HG03521 (cell line): ENCODE measurements at regions not wholly inside any gene's neighbourhood (a gene's known extent, or its start where the extent isn't known, plus 50 kb on each side); places are given as distances from the start of the nearest gene placed in this dataset.
"Not testable (repeated sequence)": the region's sequence is repeated elsewhere in the genome, so short reads cannot be mapped to it uniquely, and the experiment has no call there.

ENCODE experiments used
- ATAC-seq: cut with Tn5 transposase; IDR thresholded peaks from one replicate; pipeline ENCODE4 v1.9.1; 2021; ENCODE audit warnings: mild to moderate bottlenecking, moderate library complexity; ENCODE audit not compliant: unreplicated experiment

GRCh38 chr11:112310848-112311247 is 50.2 kb upstream of the PLET1 start:
- no peak for ATAC-seq

- ATAC-seq, result no peak
Measured at GRCh38 chr11:112315057-112315720, 54.5 kb upstream of the PLET1 start.

- ATAC-seq, result no peak
Measured at GRCh38 chr11:112315861-112316739, 55.4 kb upstream of the PLET1 start.

GRCh38 chr11:112316971-112317370 is 56.3 kb upstream of the PLET1 start:
- ATAC-seq, result no peak

GRCh38 chr11:112318184-112318591 is 57.5 kb upstream of the PLET1 start:
- ATAC-seq, result no peak

- ATAC-seq, result no peak
Measured at GRCh38 chr11:112318661-112319060, 58.0 kb upstream of the PLET1 start.

- ATAC-seq, result no peak
Measured at GRCh38 chr11:112320668-112321067, 60.0 kb upstream of the PLET1 start.

- no peak for ATAC-seq
Measured at GRCh38 chr11:112321501-112322172, 61.0 kb upstream of the PLET1 start.

GRCh38 chr11:112322173-112322790 is 61.6 kb upstream of the PLET1 start:
- ATAC-seq, result no peak

- no peak for ATAC-seq
Measured at GRCh38 chr11:112334381-112334780, 73.7 kb upstream of the PLET1 start.

GRCh38 chr11:112336356-112336886 is 75.8 kb upstream of the PLET1 start:
- ATAC-seq, result no peak

GRCh38 chr11:112339566-112339965 is 78.9 kb upstream of the PLET1 start:
- ATAC-seq, result no peak

- ATAC-seq, result no peak
Measured at GRCh38 chr11:112343368-112344039, 82.8 kb upstream of the PLET1 start.

GRCh38 chr11:112344040-112344413 is 83.4 kb upstream of the PLET1 start:
- ATAC-seq, result no peak

GRCh38 chr11:112345166-112345565 is 84.5 kb upstream of the PLET1 start:
- ATAC-seq, result no peak

- ATAC-seq, result no peak
Measured at GRCh38 chr11:112345706-112346105, 85.0 kb upstream of the PLET1 start.

GRCh38 chr11:112346586-112346985 is 85.9 kb upstream of the PLET1 start:
- ATAC-seq, result no peak

GRCh38 chr11:112348480-112349029 is 87.9 kb upstream of the PLET1 start:
- no peak for ATAC-seq

- not testable (repeated sequence) for ATAC-seq
Measured at GRCh38 chr11:112351423-112351822, 90.8 kb upstream of the PLET1 start.

GRCh38 chr11:112352907-112353306 is 92.2 kb upstream of the PLET1 start:
- ATAC-seq, result no peak
